Endothelial cell of umbilical vein (primary cell): ENCODE measurements at regions not wholly inside any gene's neighbourhood (a gene's known extent, or its start where the extent isn't known, plus 50 kb on each side); places are given as distances from the start of the nearest gene placed in this dataset.

ENCODE experiments used
- BruUV-seq: library from RNA; stranded (reverse); fragments of 400-500 nt; replicated peaks from 2 replicates; lab custom pipeline; 2021; lab: Mats Ljungman, UMichigan
- CTCF ChIA-PET: fragments of 300-600, 350-600 bp; sonication (Branson Sonifier 250); formaldehyde crosslinking; loops from one replicate; lab custom pipeline; 2021; ENCODE audit warnings: antibody characterized with exemption, inconsistent platforms; lab: Charles Lee
- POLR2A ChIA-PET: fragments of 300-600, 350-600 bp; sonication (Branson Sonifier 250); formaldehyde crosslinking; loops from one replicate; lab custom pipeline; 2021; ENCODE audit warnings: antibody characterized with exemption, inconsistent platforms; lab: Charles Lee
- DNase-seq: peaks from one replicate; pipeline ENCODE4 v3.0.0-alpha.2; 2011; ENCODE audit warnings: low read depth, low spot score
- FAIRE-seq: peaks from 2 replicates; lab custom pipeline; 2011; peaks lifted over from hg19 to GRCh38; lab: Jason Lieb, UNC
- H2AFZ ChIP-seq: 2 replicates; pipeline ENCODE4 v1.6.0; 2012; ENCODE audit warnings: low read depth, low read length, control low read depth, inconsistent platforms
- H3K27ac ChIP-seq: 2 replicates; pipeline ENCODE4 v1.5.1; 2011; ENCODE audit warnings: low read depth, mild to moderate bottlenecking, control low read depth, low read length, moderate library complexity; ENCODE audit not compliant: insufficient read depth
- H3K27me3 ChIP-seq, 2 experiments: 2 replicates each; pipeline versions ENCODE4 v1.6.0 to v1.6.1; 2011; ENCODE audit warnings: low read length in 2 of 2, mixed read lengths in 1 of 2; ENCODE audit not compliant: control insufficient read depth in 2 of 2, insufficient read depth in 2 of 2
- H3K36me3 ChIP-seq, 2 experiments: 2 replicates in 1 of 2; 3 replicates in 1 of 2; pipeline ENCODE4 v1.5.1; 2011; ENCODE audit warnings: low read length in 2 of 2, mild to moderate bottlenecking in 1 of 2, moderate library complexity in 1 of 2; ENCODE audit not compliant: control insufficient read depth in 2 of 2, insufficient read depth in 2 of 2; ENCODE audit errors: extremely low read depth in 1 of 2
- H3K4me1 ChIP-seq: 3 replicates; pipeline ENCODE4 v1.5.1; 2011; ENCODE audit warnings: mild to moderate bottlenecking, low read length; ENCODE audit not compliant: control insufficient read depth, insufficient read depth; ENCODE audit errors: extremely low read depth
- H3K4me2 ChIP-seq: 2 replicates; pipeline ENCODE4 v1.6.1; 2011; ENCODE audit warnings: low read length, control low read depth, mixed read lengths; ENCODE audit not compliant: insufficient read depth
- H3K4me3 ChIP-seq, 3 experiments: fragments of 200-600 bp in 1 of 3; sonication (generic), shearing (Covaris generic) in 1 of 3; replicated peaks in 1 of 3; 2 replicates each; pipeline ENCODE4 v1.5.1; 2011 to 2016; ENCODE audit warnings: control low read depth in 3 of 3, low read length in 3 of 3, mild to moderate bottlenecking in 2 of 3, inconsistent platforms in 1 of 3, low read depth in 1 of 3, moderate library complexity in 1 of 3; ENCODE audit not compliant: insufficient read depth in 1 of 3
- H3K79me2 ChIP-seq: 2 replicates; pipeline ENCODE4 v1.6.0; 2012; ENCODE audit warnings: low read length, inconsistent platforms; ENCODE audit not compliant: control insufficient read depth, insufficient read depth
- H3K9ac ChIP-seq: replicated peaks from 2 replicates; pipeline ENCODE3; 2011; ENCODE audit warnings: low read length, control low read depth; ENCODE audit not compliant: insufficient read depth; ENCODE audit errors: extremely low read depth
- H3K9me1 ChIP-seq: replicated peaks from 3 replicates; pipeline ENCODE4 v1.6.0; 2011; ENCODE audit warnings: mild to moderate bottlenecking, low read length; ENCODE audit not compliant: control insufficient read depth, insufficient read depth; ENCODE audit errors: extremely low read depth
- H3K9me3 ChIP-seq: replicated peaks from 2 replicates; pipeline ENCODE4 v1.5.1; 2012; ENCODE audit warnings: low read length, inconsistent platforms; ENCODE audit not compliant: control insufficient read depth, insufficient read depth
- H4K20me1 ChIP-seq: replicated peaks from 2 replicates; pipeline ENCODE3; 2011; ENCODE audit warnings: mild to moderate bottlenecking, low read length; ENCODE audit not compliant: control insufficient read depth, insufficient read depth; ENCODE audit errors: extremely low read depth
- CTCF ChIP-seq, 2 donors: IDR thresholded peaks; 1 replicate in 1 of 2; 2 replicates in 1 of 2; pipeline ENCODE4 v1.5.1; 2011; ENCODE audit warnings: low read length in 2 of 2, mild to moderate bottlenecking in 2 of 2, moderate library complexity in 2 of 2, control low read depth in 1 of 2, inconsistent platforms in 1 of 2, low read depth in 1 of 2; ENCODE audit not compliant: insufficient read depth in 1 of 2; ENCODE audit errors: extremely low read depth in 1 of 2
- EZH2 ChIP-seq: IDR thresholded peaks from 2 replicates; pipeline ENCODE4 v1.6.1; 2012; ENCODE audit warnings: borderline replicate concordance, low read depth, mild to moderate bottlenecking, moderate library complexity, low read length, inconsistent platforms; ENCODE audit not compliant: severe bottlenecking
- FOS ChIP-seq: IDR thresholded peaks from 2 replicates; pipeline ENCODE4 v1.6.1; 2011; ENCODE audit warnings: mild to moderate bottlenecking, low read length, moderate library complexity, borderline replicate concordance; ENCODE audit not compliant: insufficient read depth
- GATA2 ChIP-seq: IDR thresholded peaks from 2 replicates; pipeline ENCODE4 v1.7.0; 2011; ENCODE audit warnings: low read depth, mild to moderate bottlenecking, moderate library complexity, mixed read lengths, low read length; ENCODE audit not compliant: insufficient read length, insufficient read depth
- JUN ChIP-seq: IDR thresholded peaks from 2 replicates; pipeline ENCODE4 v1.6.1; 2011; ENCODE audit warnings: borderline replicate concordance, low read depth; ENCODE audit not compliant: insufficient read length, insufficient read depth
- MAX ChIP-seq: IDR thresholded peaks from 2 replicates; pipeline ENCODE4 v1.6.1; 2011; ENCODE audit not compliant: insufficient read depth, insufficient read length
- MYC ChIP-seq: IDR thresholded peaks from one replicate; pipeline ENCODE4 v1.6.1; 2011; ENCODE audit warnings: mild to moderate bottlenecking, low read depth, low read length
- POLR2A ChIP-seq: IDR thresholded peaks from 2 replicates; pipeline ENCODE4 v1.6.1; 2012; ENCODE audit warnings: low read depth, mild to moderate bottlenecking, control low read depth, low read length
- POLR2AphosphoS5 ChIP-seq: IDR thresholded peaks from 2 replicates; pipeline ENCODE4 v1.6.1; 2012; ENCODE audit warnings: low read depth, mild to moderate bottlenecking, control low read depth, low read length, moderate library complexity; ENCODE audit not compliant: insufficient read depth
- dilution Hi-C: fragments of 300-500 bp; cut with MboI; formaldehyde crosslinking; loops from one replicate; pipeline ENCODE4 v1.15.0; 2019; ENCODE audit warnings: low sequenced_read_pairs; ENCODE audit not compliant: extremely low pct_ligation_motif_present
- intact Hi-C: fragments of 100-400 bp; cut with micrococcal nuclease; formaldehyde crosslinking; loops from one replicate; pipeline ENCODE4 v1.10.0; 2022

GRCh38 chr16:72664056-72664508, 383.8 kb downstream of the ZFHX3 start:
- Histone ChIP-seq H3K36me3 (no peaks in the 10 kb centered on the region), H3K9me1 (no peaks in the 10 kb centered on the region), H4K20me1 (no peaks in the 10 kb centered on the region), H3K4me2 (peak overlapping the region; percentile 96), H3K9me3 (no peaks in the 10 kb centered on the region), H3K4me3 (peak overlapping the region; percentile 79 to 95 (median 89)), H3K27me3 (no peaks in the 10 kb centered on the region), H3K79me2 (no peaks in the 10 kb centered on the region), H3K9ac (peak overlapping the region; percentile 96), H2AFZ (peak overlapping the region; percentile 93), H3K4me1 (peaks cover 10% of the 10 kb centered on the region), H3K27ac (peak overlapping the region; percentile 88)
- intact Hi-C loops (loop anchor here (1.0 to 10.0 kb wide), 7 partner anchors 123 to 419 kb away; no protein-coding TSS in a partner anchor), dilution Hi-C loops (no loop called here)
- TF ChIP-seq CTCF (IDR thresholded peaks at IDR 0.05; ENCODE audit: extremely low read depth in 1 of 2, insufficient read depth in 1 of 2, low read depth in 1 of 2, low read length in 2 of 2), result no peak
- TF ChIP-seq GATA2, result no peak
- no peak for TF ChIP-seq MAX
- TF ChIP-seq MYC, result no peak
- no peak for TF ChIP-seq FOS
- TF ChIP-seq JUN, result no peak
- TF ChIP-seq POLR2A, result no peak
- no peak for TF ChIP-seq POLR2AphosphoS5
- no peak for TF ChIP-seq EZH2
- BruUV-seq, result no TSS peak
- DNase-seq (no peak), FAIRE-seq (no peak)
- ChIA-PET CTCF (interaction anchor here (0.5 to 1.5 kb wide), 7 partner anchors 8 to 533 kb away, joined by 3 to 7 read pairs (median 3); no protein-coding TSS in a partner anchor), POLR2A (no interaction called here)
